ENCODE measurements at regions not wholly inside any gene's neighbourhood (a gene's known extent, or its start where the extent isn't known, plus 50 kb on each side); places are given as distances from the start of the nearest gene placed in this dataset.
"Not testable (repeated sequence)": the region's sequence is repeated elsewhere in the genome, so short reads cannot be mapped to it uniquely, and the experiment has no call there.

- DNase-seq (ENCODE audit: low spot score), result no peak
Observed at GRCh38 chr5:102666164-102666946, 88.8 kb upstream of the PAM start.

GRCh38 chr5:102668220-102668932 is 86.7 kb upstream of the PAM start:
- no peak for DNase-seq (ENCODE audit: low spot score)

- DNase-seq (ENCODE audit: low spot score), result no peak
Observed at GRCh38 chr5:102670224-102670836, 84.8 kb upstream of the PAM start.

GRCh38 chr5:102671033-102671734 is 83.9 kb upstream of the PAM start:
- not testable (repeated sequence) for DNase-seq (ENCODE audit: low spot score)

- DNase-seq (ENCODE audit: low spot score), result no peak
Observed at GRCh38 chr5:102678267-102679058, 76.6 kb upstream of the PAM start.

DNA sequence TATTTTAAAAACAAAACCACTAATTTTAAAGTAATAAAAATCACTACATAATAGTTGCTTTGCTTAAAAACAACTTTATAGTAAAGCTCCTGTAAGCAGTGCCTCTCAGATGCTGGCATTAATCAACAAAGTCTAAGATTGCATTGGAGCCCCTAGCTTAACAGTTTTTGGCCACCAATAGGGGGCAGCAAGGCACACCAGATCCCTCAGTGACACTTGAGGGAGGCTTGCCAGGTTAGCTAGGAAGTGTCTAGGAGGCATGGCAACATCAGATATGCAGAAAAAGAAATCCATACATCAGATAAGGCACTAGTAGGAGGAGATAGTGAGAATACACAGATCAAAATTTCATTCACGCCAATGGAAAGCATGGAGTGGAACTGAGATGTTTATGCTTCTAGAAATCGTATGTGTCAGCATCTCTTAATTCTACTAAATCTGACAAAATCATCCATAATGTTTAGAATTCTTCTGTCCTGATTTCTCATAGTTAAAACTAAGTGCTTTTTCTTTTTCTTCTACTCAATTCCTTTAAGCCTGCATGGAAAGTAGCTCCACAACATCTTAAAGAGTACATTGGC is 73.6 kb upstream of the PAM start:
- peak; percentile 68 for DNase-seq (ENCODE audit: low spot score)

- DNase-seq (ENCODE audit: low spot score), result no peak
Observed at GRCh38 chr5:102682101-102682647, 72.9 kb upstream of the PAM start.

GRCh38 chr5:102688076-102688475 is 67.0 kb upstream of the PAM start:
- not testable (repeated sequence) for DNase-seq (ENCODE audit: low spot score)

DNA sequence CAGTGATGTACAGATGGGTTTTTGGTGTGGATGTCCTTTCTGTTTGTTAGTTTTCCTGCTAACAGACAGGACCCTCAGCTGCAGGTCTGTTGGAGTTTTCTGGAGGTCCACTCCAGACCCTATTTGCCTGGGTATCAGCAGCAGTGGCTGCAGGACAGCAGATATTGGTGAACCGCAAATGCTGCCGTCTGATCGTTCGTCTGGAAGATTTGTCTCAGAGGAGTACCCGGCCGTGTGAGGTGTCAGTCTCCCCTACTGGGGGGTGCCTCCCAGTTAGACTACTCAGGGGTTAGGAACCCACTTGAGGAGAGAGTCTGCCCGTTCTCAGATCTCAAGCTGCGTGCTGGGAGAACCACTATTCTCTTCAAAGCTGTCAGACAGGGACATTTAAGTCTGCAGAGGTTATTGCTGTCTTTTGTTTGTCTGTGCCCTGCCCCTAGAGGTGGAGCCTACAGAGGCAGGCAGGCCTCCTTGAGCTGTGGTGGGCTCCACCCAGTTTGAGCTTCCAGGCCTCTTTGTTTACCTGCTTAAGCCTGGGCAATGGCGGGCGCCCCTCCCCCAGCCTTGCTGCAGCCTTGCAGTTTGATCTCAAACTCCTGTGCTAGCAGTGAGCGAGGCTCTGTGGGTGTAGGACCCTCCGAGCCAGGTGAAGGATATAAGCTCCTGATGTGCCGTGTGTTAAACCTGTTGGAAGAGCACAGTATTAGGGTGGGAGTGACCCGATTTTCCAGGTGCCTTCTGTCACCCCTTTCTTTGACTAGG is 66.3 kb upstream of the PAM start:
- DNase-seq (ENCODE audit: low spot score), result not testable (repeated sequence)

DNA sequence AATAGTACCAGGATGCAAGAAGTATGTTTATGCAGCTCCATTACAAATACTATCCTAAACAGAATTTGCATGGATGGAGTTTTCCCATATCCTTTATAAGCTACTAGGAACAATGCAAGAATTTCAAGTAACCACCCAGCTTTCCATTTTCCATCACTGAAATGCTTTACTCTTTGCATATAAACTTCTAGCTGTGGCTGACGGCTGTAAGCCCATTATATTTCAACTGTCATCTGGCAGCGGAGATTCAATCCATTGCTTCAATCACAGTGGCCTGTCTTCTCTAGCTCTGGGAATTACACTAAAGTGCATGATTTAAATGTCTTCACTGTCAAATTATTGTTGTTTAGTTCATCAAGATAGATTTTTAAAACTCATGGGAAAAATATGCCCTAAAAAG is 64.2 kb upstream of the PAM start:
- no peak for DNase-seq (ENCODE audit: low spot score)

GRCh38 chr5:102691434-102691833 is 63.7 kb upstream of the PAM start:
- no peak for DNase-seq (ENCODE audit: low spot score)

DNA sequence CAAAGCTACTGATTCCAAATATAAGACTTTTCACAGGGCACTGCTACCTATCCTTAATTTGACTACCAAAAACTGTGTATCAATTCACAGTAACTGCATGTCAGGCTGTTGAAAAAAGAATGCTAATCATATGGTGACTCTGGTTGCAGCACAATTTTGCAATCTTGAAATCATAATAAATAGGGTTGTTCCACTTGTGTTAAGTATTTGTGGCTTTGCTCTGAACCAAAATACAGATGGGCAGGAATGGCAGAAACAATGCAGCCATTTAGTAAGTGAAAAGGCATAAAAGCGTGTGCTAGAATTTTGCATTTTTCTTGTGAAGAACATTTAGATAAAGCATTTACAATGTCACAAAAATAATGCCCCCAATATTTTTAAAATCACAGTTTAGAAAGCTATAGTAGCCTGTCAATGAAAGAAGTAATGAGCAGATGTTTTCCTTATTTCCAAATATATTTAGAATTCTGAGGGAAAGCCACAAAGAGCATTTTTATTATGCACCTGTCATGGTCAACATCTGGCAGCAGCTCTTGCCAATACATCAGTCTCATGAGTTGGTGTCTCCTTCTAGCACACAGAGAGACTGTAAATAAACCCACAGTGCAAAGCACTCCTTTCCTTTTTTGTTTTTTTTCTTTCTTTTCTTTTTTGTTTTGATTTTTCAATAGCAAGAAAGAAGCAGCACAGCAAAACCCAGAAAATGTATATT is 54.8 kb upstream of the PAM start:
- DNase-seq (ENCODE audit: low spot score), result no peak

DNA sequence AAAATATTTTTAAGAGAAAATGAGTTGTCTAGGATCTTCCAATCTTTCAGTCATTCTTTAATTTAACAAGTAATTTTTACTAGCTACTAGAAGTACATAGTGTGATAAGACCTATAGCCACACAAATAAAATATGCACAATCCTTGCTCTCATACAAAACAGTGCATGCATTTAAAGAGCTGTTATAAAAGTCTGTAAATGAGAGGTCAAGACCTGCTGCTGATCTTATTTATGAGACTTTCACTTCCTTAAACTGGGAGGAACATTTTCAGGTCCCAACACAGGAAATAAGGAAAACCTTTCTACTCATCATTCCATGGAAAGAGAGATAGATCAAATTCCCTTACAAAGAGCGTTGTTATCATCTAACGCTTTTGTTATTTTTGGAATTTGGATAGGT is 54.2 kb upstream of the PAM start:
- no peak for DNase-seq (ENCODE audit: low spot score)

- DNase-seq (ENCODE audit: low spot score), result no peak
Observed at GRCh38 chr5:102701748-102702147, 53.4 kb upstream of the PAM start.

Data from globus pallidus (tissue), 1 donor.